Stimulated activated CD4-positive, alpha-beta T cell treated with anti-CD3 and anti-CD28 coated beads, Interleukin-15, amount 100 ng/mL, for 48 hours (primary cell): ENCODE measurements at regions not wholly inside any gene's neighbourhood (a gene's known extent, or its start where the extent isn't known, plus 50 kb on each side); places are given as distances from the start of the nearest gene placed in this dataset.
"Not testable (repeated sequence)": the region's sequence is repeated elsewhere in the genome, so short reads cannot be mapped to it uniquely, and the experiment has no call there.

Experiments used
- DNase-seq, 2 donors: peaks; one replicate each; pipeline ENCODE4 v3.0.0-alpha.2; 2020; ENCODE audit warnings: low read depth in 2 of 2

DNA sequence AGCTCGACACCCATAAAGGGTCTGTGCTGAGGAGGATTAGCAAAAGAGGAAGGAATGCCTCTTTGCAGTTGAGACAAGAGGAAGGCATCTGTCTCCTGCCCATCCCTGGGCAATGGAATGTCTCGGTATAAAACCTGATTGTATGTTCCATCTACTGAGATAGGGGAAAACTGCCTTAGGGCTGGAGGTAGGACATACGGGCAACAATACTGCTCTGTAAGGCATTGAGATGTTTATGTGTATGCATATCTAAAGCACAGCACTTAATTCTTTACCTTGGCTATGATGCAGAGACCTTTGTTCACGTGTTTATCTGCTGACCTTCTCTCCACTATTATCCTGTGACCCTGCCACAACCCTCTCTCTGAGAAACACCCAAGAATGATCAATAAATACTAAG, 210.7 kb downstream of the POTED start:
- not testable (repeated sequence) for DNase-seq

DNA sequence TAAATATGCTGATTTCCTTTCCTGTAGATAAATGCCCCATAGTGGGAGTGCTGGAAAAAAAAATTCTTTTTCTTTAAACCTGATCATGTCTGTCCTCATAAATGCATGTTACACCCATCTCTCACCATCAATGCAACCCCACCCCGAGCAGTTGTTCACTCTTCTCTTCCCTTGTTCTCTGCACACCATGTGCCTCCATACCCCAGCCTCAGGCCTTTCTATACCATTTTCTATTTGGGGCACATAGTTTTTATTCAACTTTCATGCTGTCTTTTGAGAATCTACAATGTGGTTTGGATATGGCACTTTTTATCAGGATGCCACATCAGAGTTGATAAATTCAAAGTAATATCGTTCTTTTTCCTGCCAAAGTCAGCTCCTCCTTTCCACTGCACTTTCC, 202.6 kb downstream of the POTED start:
- DNase-seq, result not testable (repeated sequence)

DNA sequence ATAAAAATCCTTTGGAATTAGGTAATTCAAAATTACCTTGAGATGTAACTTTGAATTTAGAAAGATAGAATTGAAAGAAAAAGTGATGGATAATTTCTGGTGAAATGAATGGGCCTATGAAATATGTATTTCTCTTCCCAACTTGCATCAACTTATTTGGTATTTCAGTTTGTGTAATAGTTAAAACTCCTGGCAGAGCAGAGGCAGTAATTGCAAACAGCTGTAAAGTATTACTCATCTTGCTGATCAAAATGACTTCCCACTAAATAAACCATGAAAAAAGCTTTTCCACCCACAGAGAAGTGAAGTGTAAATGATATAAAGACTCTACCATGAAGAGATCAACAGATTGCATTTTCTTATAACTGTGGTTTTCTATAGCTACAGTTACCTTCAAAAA, 201.0 kb downstream of the POTED start:
- not testable (repeated sequence) for DNase-seq

DNA sequence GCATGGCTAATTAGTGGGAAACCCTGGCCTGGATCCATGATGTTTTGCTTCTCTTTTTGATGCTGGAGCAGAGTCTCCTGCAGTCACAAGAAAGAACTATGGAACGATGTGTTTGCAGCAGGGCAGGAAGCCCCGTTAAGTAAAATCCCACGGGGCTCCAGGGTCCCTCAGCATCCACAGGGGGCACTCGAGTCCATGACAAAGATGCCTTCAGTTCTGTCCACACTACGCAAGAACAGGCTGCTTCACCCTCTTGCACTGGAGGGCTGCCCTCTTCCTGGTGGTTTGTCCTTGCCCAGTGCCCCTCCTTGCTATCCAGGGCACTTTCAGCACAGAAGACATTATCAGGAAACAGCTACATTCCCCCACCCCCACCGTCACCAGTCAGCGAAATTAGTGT, 196.9 kb downstream of the POTED start:
- DNase-seq, result not testable (repeated sequence)

DNA sequence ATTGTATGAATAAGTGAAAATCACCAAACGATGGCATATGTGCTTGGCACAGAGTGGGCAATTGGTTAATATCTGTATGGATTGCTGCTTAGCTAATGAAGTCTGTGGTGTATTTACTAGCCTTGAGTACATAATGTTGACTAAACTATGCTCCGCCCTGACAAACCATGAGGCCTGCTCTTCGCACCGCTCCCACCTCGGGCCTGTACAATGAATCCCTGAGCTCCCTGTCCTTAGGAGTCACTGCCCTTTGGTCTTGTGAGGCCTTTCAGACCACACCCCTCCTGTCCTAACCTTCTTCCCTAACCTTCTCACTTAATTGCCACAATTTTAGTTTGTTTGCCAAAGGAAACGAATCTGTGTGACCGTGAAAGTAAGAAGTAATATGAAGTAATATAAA, 193.2 kb downstream of the POTED start:
- not testable (repeated sequence) for DNase-seq
